WTC11 (cell line): ENCODE measurements at regions not wholly inside any gene's neighbourhood (a gene's known extent, or its start where the extent isn't known, plus 50 kb on each side); places are given as distances from the start of the nearest gene placed in this dataset.
A peak's percentile ranks its signal among the peaks of the same experiment; 100 is the strongest.

Source experiments
- ATAC-seq: fragments of 200-7000 bp; cut with Tn5 transposase; 2 replicates; pipeline ENCODE4 v1.10.0; 2021; ENCODE audit warnings: mild to moderate bottlenecking, moderate library complexity
- CTCF ChIA-PET: fragments of 300-600 bp; sonication (Branson Sonifier 250); formaldehyde crosslinking; loops from one replicate; lab custom pipeline; 2021; ENCODE audit warnings: antibody characterized with exemption; lab: Charles Lee
- POLR2A ChIA-PET: fragments of 350-600 bp; sonication (Branson Sonifier 250); formaldehyde crosslinking; loops from one replicate; lab custom pipeline; 2021; ENCODE audit warnings: antibody characterized with exemption; lab: Charles Lee
- DNase-seq: peaks from one replicate; pipeline ENCODE4 v3.0.0; 2021; ENCODE audit warnings: low spot score
- H3K27ac Mint-ChIP-seq: 2 replicates; pipeline ENCODE4 v1.8.0; 2021; ENCODE audit warnings: mixed read lengths
- H3K27me3 Mint-ChIP-seq: 2 replicates; pipeline ENCODE4 v1.8.0; 2021; ENCODE audit warnings: low read depth, mild to moderate bottlenecking, moderate library complexity, mixed read lengths
- H3K36me3 Mint-ChIP-seq: 2 replicates; pipeline ENCODE4 v1.8.0; 2021; ENCODE audit warnings: mixed read lengths
- H3K4me1 Mint-ChIP-seq: 2 replicates; pipeline ENCODE4 v1.8.0; 2022; ENCODE audit warnings: mixed read lengths
- H3K4me3 Mint-ChIP-seq: 2 replicates; pipeline ENCODE4 v1.8.0; 2021; ENCODE audit warnings: mild to moderate bottlenecking, moderate library complexity, mixed read lengths
- H3K9me3 Mint-ChIP-seq: 2 replicates; pipeline ENCODE4 v1.8.0; 2021; ENCODE audit warnings: mixed read lengths
- ARID4B ChIP-seq: sonication (generic); formaldehyde crosslinking; IDR thresholded peaks from 2 replicates; pipeline ENCODE4 v1.8.0; 2023; ENCODE audit warnings: missing genetic modification reagents, mild to moderate bottlenecking, borderline replicate concordance
- ATF1 ChIP-seq: sonication (generic); formaldehyde crosslinking; IDR thresholded peaks from 2 replicates; pipeline ENCODE4 v1.8.1; 2023; ENCODE audit warnings: mild to moderate bottlenecking, moderate library complexity, missing genetic modification reagents
- ATF2 ChIP-seq: sonication (generic); formaldehyde crosslinking; IDR thresholded peaks from 2 replicates; pipeline ENCODE4 v1.8.1; 2022; ENCODE audit warnings: low read depth, missing genetic modification reagents, borderline replicate concordance
- E2F4 ChIP-seq: sonication (generic); formaldehyde crosslinking; IDR thresholded peaks from 2 replicates; pipeline ENCODE4 v1.8.1; 2022; ENCODE audit warnings: low read depth, mild to moderate bottlenecking, moderate library complexity, missing genetic modification reagents, borderline replicate concordance
- IRF1 ChIP-seq: sonication (generic); formaldehyde crosslinking; IDR thresholded peaks from 2 replicates; pipeline ENCODE4 v1.8.0; 2023; ENCODE audit warnings: missing genetic modification reagents
- JUN ChIP-seq: sonication (generic); formaldehyde crosslinking; IDR thresholded peaks from 2 replicates; pipeline ENCODE4 v1.8.0; 2023; ENCODE audit warnings: mild to moderate bottlenecking, missing genetic modification reagents
- MLX ChIP-seq: sonication (generic); formaldehyde crosslinking; IDR thresholded peaks from 2 replicates; pipeline ENCODE4 v1.8.1; 2023; ENCODE audit warnings: mild to moderate bottlenecking, missing genetic modification reagents, moderate library complexity
- NR1H2 ChIP-seq: sonication (generic); formaldehyde crosslinking; IDR thresholded peaks from 2 replicates; pipeline ENCODE4 v1.9.0; 2021; ENCODE audit warnings: mild to moderate bottlenecking, moderate library complexity, missing genetic modification reagents
- NR3C1 ChIP-seq: sonication (generic); formaldehyde crosslinking; conservative IDR thresholded peaks from 2 replicates; pipeline ENCODE4 v1.8.1; 2023; ENCODE audit warnings: low read depth, mild to moderate bottlenecking, missing genetic modification reagents
- PRDM15 ChIP-seq: sonication (generic); formaldehyde crosslinking; IDR thresholded peaks from 2 replicates; pipeline ENCODE4 v1.8.0; 2022; ENCODE audit warnings: missing genetic modification reagents
- TEAD1 ChIP-seq: sonication (generic); formaldehyde crosslinking; IDR thresholded peaks from 2 replicates; pipeline ENCODE4 v1.8.0; 2022; ENCODE audit warnings: mild to moderate bottlenecking, missing genetic modification reagents
- TEAD4 ChIP-seq: sonication (generic); formaldehyde crosslinking; IDR thresholded peaks from 2 replicates; pipeline ENCODE4 v1.8.0; 2022; ENCODE audit warnings: mild to moderate bottlenecking, missing genetic modification reagents
- ZBTB21 ChIP-seq: sonication (generic); formaldehyde crosslinking; IDR thresholded peaks from 2 replicates; pipeline ENCODE4 v1.8.1; 2023; ENCODE audit warnings: mild to moderate bottlenecking, missing genetic modification reagents, borderline replicate concordance
- ZNF121 ChIP-seq: sonication (generic); formaldehyde crosslinking; IDR thresholded peaks from 2 replicates; pipeline ENCODE4 v1.8.0; 2023; ENCODE audit warnings: missing genetic modification reagents
- ZNF138 ChIP-seq: sonication (generic); formaldehyde crosslinking; conservative IDR thresholded peaks from 2 replicates; pipeline ENCODE4 v1.8.1; 2022; ENCODE audit warnings: mild to moderate bottlenecking, moderate library complexity, missing genetic modification reagents
- ZNF219 ChIP-seq: sonication (generic); formaldehyde crosslinking; IDR thresholded peaks from 2 replicates; pipeline ENCODE4 v1.8.0; 2023; ENCODE audit warnings: missing genetic modification reagents, mild to moderate bottlenecking, borderline replicate concordance
- ZNF281 ChIP-seq: sonication (generic); formaldehyde crosslinking; IDR thresholded peaks from 2 replicates; pipeline ENCODE4 v1.8.0; 2023; ENCODE audit warnings: mild to moderate bottlenecking, missing genetic modification reagents
- ZNF396 ChIP-seq: fragments of 250-450 bp; sonication (Bioruptor Pico); IDR thresholded peaks from 2 replicates; pipeline ENCODE4 v1.8.0; 2021; ENCODE audit warnings: mild to moderate bottlenecking, moderate library complexity, borderline replicate concordance
- ZNF671 ChIP-seq: fragments of 250-450 bp; sonication (Bioruptor Pico); IDR thresholded peaks from 2 replicates; pipeline ENCODE4 v1.8.0; 2021; ENCODE audit warnings: mild to moderate bottlenecking
- TF ChIP-seq, protein P1 (sequence below): fragments of 250-450 bp; sonication (Bioruptor Pico); IDR thresholded peaks from 2 replicates; pipeline ENCODE4 v2.1.2; 2022; ENCODE audit warnings: mild to moderate bottlenecking, moderate library complexity

DNA sequence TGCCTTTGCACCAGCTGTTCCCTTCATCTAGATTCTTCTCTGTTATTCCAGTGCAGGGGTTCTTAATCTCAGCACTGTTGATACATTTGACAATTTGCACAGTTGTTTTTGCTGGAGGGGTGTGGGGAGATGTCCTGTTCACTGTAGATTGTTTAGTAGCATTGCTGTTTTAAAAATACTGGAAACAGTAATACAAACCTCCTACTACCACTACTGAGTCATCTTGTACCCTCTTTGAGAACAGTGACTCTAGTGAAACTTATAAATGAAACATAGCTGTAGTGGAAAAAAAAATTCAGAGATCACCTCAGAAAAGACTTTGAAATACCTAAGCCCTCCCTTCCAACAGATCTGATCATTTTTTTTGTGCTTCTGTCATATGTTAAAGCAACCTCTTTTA, 154.8 kb upstream of the TMEM196 start (continued):
- TF ChIP-seq E2F4 (no peak), ZNF219 (CRISPR knock-in tag) (no peak), ATF2 (no peak)
- TF ChIP-seq, all 79 proteins: peak for 0

- Mint-ChIP-seq H3K27me3 (no peaks in the 10 kb centered on the region), H3K36me3 (peaks cover 9% of the 10 kb centered on the region), H3K4me1 (peaks cover 22% of the 10 kb centered on the region), H3K4me3 (no peak overlapping the region), H3K27ac (0 out of 2 replicates have a peak overlapping the region, but pooled peaks have one; percentile 18), H3K9me3 (no peaks in the 10 kb centered on the region)
- POLR2A ChIA-PET = no interaction called here
- CTCF ChIA-PET = no interaction called here
- DNase-seq (peak; percentile 53), ATAC-seq (peak; percentile 89)
- TF ChIP-seq ZNF138 (CRISPR knock-in tag) (no peak), ZNF121 (CRISPR knock-in tag) (no peak), TEAD4 (CRISPR knock-in tag) (no peak), NR1H2 (CRISPR knock-in tag) (no peak), JUN (CRISPR knock-in tag) (no peak), ZNF396 (CRISPR knock-in tag) (no peak), TEAD1 (CRISPR knock-in tag) (no peak), PRDM15 (CRISPR knock-in tag) (no peak), IRF1 (CRISPR knock-in tag) (no peak), NR3C1 (CRISPR knock-in tag) (no peak), ZNF671 (CRISPR knock-in tag) (no peak), MLX (no peak), ZBTB21 (no peak), ATF1 (CRISPR knock-in tag) (no peak), ARID4B (CRISPR knock-in tag) (no peak), ZNF281 (CRISPR knock-in tag) (no peak)
- TF ChIP-seq, protein P1, sequence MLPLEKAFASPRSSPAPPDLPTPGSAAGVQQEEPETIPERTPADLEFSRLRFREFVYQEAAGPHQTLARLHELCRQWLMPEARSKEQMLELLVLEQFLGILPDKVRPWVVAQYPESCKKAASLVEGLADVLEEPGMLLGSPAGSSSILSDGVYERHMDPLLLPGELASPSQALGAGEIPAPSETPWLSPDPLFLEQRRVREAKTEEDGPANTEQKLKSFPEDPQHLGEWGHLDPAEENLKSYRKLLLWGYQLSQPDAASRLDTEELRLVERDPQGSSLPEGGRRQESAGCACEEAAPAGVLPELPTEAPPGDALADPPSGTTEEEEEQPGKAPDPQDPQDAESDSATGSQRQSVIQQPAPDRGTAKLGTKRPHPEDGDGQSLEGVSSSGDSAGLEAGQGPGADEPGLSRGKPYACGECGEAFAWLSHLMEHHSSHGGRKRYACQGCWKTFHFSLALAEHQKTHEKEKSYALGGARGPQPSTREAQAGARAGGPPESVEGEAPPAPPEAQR = no peak
Measured at GRCh38 chr7:19920705-19921104, 147.3 kb upstream of the TMEM196 start.
